ENCODE measurements at regions not wholly inside any gene's neighbourhood (a gene's known extent, or its start where the extent isn't known, plus 50 kb on each side); places are given as distances from the start of the nearest gene placed in this dataset.
"Not testable (repeated sequence)": the region's sequence is repeated elsewhere in the genome, so short reads cannot be mapped to it uniquely, and the experiment has no call there.

DNA sequence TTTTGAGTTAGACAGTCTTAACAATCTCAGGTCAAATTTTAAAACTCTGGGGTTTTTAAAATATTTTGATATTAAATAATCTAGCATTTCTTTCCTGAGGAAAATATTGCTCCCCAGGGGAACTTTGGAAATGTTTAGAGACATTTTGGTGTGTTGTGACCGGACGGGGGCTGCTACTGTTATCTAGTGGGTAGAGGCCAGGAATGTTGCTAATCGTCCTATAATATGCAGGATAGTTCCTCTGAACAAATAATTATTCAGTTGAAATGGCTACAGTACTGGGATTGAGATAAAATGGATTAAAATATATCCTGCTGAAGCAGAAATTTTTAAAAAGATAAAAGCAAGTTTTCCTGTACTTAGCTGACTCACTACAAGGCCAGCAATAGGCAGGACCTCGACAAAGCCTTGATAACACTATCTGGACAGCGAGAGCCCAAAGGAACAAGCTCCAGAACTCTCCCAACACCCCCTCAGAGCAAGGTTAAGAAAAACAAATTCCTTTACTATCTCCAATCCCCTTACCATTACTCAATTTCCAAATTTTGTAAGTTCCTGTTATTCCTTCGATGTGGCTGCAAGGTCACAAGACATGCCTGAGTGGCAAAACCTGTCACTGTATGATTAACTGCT is 1407.4 kb downstream of the SUCLG1 start:
- DNase-seq (ENCODE audit: low read depth) = no peak

DNA sequence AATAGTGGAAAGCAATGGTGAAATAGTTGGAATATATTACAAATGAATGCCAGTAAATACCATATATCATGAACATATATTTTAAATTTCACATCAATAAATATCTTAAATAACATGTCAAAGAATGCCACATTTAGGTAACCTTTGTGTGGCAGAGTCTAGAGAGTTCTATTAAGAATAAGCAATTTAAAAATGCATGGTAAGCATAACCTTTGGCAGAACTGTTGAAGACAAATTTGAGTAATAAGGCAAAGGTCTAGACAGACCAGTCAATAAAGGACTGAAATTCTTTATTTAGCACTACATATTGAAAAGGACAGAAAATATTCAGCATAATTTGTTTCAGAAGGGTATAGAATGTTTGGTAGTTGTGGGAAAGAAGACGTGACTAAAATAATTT is 1417.0 kb downstream of the SUCLG1 start:
- DNase-seq (ENCODE audit: low read depth) = no peak

DNA sequence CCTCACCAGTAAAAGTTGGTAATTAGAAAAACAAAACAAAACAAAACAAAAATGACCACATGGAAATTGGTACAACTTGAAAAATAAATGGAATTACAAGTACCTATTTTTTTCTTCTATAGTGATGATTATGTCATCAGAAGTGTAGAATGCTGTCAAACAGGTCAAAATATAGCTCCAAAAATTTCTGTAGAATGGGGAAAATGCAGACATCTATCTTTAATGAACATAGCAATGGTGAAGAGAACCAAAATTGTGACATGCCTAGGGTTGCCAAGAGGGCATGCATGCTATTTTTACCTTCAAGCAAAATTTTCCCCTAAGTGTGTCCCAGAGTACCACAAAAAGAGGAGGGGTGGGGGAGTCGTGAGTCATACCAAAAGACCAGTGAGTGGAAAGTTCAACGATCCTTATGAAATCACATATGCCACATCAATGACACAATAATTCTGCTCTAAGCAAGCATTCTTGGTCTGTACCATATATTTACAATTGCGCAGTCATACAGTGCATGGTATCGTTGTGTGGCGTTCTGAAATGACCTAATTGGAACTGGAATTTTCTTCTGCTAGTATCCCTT is 1436.4 kb downstream of the SUCLG1 start:
- no peak for DNase-seq (ENCODE audit: low read depth)

DNA sequence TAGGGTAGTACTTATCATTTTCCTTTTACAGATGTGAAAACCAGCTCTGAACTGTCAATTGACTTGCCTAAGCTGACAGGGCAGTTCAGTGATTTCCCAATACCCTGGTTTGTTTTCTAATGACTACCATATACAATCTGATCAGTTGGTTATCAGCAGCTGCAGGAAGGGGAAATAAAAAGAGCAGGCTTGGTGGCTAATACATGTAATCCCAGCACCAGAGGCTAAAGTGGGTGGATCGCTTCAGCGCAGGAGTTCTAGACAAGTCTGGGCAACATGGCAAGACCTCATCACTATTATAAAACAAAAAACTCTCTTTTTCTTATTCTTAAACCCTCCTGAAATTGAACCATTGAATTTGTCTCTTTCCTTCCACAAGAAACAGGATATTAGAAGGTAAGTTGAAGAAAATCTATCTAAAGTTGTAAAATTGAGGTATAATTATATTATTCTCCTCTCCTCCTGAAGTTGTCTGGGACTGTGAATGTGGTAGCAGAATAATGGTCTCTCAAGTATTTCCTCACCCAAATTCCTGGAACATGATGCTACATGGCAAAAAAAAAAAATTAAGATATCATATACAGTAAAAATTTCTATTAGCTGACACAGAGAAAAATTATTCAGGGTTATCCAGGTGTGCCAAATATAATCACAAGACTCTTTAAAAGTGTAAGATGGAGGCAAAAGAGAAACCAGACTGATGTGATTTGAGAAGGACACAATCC is 1441.6 kb downstream of the SUCLG1 start:
- DNase-seq (ENCODE audit: low read depth) = no peak

DNA sequence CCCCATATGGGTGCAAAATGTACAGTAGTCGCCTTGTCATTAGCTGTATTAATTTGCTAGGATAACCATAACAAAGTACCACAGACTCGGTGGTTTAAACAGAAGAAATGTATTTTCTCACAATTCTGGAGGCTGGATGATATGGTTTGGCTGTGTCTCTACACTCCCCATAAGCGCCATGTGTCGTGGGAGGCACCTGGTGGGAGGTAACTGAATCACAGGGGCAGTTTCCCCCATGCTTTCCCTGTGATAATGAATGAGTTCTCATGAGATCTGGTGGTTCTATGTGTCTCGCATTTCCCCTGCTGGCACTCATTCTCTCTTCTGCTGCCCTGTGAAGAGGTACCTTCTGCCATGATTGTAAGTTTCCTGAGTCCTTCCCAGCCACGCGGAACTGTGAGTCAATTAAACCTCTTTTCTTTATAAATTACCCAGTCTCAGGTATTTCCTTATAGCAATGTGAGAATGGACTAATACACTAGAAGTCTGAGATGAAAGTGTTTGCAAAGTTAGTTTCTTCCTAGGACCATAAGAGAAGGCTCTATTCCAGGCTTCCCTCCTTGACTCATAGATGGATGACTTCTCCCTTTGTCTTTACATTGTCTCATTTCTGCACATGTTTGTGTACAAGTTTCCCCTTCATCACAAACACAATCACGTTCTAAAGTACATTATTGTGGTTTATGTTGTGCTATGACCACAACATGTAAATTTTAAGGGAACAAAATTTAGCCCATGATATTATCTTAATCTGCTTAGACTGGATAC is 1442.6 kb downstream of the SUCLG1 start:
- DNase-seq (ENCODE audit: low read depth) = no peak

DNA sequence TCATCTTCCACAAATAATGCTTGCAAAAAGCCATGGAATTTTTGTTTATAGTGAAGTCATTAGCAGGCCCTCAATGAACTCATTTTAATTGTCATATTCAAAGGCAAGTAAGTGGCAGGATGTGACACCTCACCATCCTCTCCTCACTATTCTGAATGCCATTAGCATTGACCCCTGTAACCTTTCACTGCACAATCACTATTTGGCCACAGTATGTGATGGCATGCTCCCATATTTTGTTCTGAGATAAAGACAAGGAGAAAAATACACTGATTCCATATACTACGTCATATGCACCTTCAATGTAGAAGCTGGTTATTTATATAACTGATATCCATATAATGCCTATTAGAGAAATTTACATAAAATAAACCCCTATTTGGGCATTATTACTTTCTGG is 1443.2 kb downstream of the SUCLG1 start:
- no peak for DNase-seq (ENCODE audit: low read depth)

DNA sequence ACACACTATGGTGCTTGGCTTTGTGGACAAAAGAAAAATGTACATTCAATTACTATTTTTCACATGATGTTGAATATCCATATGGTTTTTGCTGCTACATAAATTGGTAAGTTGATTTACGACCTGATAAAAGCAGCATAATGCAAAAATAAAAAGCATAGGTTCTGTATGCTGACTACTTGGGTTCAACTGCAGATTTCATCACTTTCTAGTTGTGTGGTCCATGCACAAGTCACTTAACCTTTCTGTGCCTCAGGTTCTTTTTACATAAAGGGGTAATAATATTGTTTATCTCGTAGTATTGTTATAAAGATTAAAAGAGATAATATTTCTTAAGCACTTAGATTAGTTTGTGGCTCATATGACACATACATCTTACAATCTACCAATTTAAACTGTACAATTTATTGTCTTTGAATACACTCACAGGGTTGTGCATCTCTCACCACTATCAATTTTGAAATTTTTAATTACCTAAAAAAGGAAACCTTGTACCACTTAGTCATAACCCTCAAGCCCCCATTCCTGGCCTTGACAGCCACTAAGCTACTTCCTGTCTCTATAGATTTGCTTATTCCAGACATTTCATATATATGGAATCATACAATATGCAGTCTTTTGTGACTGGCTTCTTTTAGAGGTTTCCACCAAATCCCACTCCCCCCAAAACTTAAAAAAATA is 1443.9 kb downstream of the SUCLG1 start:
- no peak for DNase-seq (ENCODE audit: low read depth)

DNA sequence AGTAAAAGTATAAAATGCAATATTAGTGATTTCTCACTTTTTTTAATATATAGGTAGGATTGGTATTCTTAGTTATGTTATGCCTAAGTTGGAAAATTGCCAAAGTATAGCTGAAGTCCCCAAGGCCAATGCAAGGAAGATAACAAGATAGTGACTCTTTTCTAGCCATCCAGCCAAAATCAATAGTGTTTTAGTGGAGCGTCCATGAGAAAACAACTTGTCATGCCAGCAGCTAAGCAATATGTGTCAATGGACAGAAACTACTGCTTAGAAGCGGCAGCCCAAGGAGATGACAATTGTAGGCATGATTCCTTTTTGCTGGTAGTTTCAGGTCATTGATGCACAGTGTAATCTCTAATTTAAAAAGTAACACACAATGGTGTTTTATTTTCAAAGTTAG is 1444.6 kb downstream of the SUCLG1 start:
- DNase-seq (ENCODE audit: low read depth) = no peak

DNA sequence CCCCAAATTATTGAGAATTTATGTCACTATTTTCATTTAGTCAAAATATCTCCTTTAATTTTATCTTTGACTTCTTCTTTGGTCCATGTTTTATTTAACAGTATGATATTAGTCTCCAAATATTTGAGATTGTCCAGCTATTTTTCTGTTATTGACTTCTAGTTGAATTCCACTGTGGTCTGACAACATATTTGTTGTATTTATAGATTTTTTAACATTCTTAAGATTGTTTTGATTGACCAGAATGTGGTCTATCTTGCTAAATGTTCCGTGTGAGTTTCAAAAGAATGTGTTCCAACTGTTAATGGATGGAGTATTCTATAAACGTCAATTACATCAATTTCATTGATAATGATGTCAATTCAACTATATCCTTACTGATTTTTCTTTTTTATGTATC is 1452.1 kb downstream of the SUCLG1 start:
- no peak for DNase-seq (ENCODE audit: low read depth)

DNA sequence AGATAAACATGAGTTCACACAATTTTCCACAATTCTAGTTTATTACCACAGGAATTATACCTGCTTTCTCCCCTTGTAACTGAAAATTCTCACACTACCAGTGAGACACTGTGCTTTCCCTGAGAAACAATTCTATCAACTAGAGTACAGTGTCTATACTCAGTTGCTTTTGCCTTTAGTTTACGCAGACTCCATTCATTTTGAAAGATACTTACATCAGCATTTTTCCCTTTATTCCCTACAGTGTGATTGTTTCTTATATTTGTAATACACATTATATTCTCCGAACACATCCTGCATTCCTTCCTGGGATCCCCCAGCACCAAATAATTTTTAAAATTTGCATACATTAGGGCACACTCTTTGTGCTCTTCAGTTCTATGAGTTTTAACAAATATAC is 1455.5 kb downstream of the SUCLG1 start:
- DNase-seq (ENCODE audit: low read depth) = no peak

DNA sequence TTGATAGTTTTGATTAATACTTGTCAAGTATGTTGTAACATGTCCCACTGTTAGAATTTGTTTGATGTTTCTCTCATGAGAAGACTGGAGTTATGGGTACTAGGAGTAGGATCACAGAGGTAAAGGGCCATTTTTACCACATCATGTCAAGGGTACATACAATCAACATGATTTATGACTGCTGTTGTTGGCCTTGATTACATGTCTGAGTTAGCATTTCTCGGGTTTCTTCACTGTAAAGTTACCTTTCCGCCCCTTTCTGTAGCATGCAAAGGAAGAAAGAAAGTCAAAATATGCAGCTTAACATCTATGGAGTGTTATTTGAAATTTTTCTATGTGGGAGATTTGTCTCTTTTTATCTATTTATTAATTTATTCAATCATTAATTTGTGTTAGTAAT is 1456.4 kb downstream of the SUCLG1 start:
- no peak for DNase-seq (ENCODE audit: low read depth)

DNA sequence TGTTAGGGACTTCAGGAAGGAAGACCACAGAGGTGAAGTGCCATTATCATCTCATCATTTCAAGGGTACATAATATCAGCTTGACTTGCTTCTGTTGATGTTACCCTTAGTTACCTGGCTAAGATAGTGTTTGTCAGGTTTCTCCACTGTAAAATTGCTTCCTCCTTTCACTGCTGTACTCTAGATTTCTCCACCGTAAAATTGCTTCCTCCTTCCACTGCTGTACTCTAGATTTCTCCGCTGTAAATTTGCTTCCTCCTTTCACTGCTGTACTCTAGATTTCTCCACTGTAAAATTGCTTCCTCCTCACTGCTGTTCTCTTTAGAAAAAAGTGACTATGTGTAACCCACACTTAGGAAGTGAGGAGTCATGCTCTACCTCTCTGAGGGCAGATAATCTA is 1460.3 kb downstream of the SUCLG1 start:
- DNase-seq (ENCODE audit: low read depth) = no peak

DNA sequence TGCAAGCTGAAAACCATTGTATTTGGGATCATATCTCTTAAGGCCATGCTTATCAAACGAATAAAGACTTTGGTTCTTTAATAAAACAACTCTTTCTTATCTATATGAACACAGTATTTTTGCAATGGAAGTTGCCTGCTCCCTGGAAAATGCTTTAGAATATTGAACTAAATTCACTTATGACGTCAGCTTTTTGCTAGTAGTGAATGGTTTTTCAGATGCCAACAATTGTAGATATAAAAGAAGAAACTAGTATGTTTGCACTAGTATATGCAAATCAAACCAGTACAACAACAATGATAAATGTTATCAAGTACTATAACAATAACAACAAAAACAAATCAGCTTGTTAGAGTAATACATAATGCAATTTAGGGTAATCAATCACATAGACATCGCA is 1462.9 kb downstream of the SUCLG1 start:
- DNase-seq (ENCODE audit: low read depth) = no peak

DNA sequence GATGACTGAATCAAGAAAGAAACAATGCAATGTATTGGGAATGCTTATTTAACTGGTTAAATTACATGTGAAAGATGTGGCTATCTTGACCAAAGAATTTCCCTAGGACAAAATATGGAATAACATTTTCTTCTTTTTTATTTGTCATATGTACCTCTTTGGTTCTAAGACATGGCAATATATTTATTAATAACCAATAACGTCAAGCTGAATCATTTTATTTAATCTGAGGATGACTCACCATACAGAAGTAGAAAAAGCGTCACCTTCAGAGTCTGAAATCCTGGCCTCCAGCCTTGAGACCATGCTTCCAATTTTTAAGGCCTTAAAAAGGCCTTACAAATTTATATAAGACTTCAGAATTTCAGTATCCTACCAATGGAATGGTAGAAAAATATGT is 1464.9 kb downstream of the SUCLG1 start:
- no peak for DNase-seq (ENCODE audit: low read depth)

DNA sequence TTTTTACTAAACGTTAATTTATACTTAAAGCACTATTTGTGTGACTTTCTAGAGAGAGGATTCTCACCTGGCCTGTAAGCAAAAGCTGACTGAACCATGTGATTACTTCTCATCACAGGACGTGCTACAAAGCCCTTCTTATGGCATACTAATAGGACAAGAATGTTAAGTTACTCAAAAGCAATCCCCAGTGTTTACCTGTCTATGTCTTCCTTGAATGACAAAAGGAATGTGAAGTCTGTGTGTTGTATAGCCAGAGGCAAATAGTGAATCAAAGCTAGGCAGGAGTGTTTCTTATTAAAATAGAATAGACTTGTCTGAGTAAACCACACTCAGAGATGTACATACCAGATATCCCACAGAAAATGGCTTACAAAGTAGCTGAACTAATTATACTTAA is 1465.5 kb downstream of the SUCLG1 start:
- no peak for DNase-seq (ENCODE audit: low read depth)

DNA sequence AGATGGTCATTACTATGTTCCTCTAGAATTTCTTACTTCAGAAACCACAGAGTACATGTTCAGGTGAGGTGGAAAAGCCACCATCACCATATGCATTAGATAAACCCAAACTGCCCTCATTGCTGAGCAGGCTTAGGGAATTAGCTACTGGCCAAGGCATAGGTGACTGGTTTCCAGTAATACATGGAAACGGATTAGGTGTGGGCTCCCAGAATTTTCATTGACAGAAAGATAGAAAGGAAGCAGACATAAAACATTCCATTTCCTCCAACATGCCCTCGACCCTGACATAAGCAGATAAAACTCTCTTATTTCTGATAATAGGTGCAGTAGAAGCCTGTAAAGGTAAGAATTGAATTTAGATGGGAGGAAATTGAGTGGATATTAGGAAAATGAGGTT is 1466.1 kb downstream of the SUCLG1 start:
- no peak for DNase-seq (ENCODE audit: low read depth)

DNA sequence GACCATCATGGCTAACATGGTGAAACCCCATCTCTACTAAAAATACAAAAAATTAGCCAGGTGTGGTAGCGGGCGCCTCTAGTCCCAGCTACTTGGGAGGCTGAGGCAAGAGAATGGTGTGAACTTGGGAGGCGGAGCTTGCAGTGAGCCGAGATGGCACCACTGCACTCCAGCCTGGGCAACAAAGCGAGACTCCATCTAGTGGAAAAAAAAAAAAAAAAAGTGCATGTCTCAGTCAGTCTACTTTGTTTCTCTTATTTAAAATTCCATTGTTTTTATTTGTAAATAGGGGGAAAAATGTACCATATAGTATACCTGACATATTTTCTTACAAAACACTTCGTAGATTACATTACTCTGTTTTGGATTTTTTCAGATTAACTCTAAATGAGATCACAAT is 1471.4 kb downstream of the SUCLG1 start:
- not testable (repeated sequence) for DNase-seq (ENCODE audit: low read depth)

DNA sequence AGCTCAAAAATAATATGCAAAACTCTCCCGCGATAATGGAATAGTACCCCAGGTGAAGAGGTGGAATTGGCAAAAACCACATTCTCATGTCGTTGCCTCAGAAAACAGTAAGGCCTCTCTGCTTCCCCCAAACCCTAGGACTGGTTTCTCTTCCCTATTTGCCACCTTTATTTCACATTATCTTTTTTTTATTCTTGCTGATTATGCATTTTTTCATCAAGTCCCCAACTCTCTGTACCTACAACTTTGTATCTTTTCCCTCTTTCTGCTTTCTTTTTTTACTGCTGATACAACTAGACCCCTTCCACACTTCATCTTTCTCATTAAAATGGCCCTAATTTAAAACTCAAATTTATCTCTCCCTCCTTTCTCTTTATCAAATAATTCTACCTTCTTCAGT is 1472.2 kb downstream of the SUCLG1 start:
- no peak for DNase-seq (ENCODE audit: low read depth)

DNA sequence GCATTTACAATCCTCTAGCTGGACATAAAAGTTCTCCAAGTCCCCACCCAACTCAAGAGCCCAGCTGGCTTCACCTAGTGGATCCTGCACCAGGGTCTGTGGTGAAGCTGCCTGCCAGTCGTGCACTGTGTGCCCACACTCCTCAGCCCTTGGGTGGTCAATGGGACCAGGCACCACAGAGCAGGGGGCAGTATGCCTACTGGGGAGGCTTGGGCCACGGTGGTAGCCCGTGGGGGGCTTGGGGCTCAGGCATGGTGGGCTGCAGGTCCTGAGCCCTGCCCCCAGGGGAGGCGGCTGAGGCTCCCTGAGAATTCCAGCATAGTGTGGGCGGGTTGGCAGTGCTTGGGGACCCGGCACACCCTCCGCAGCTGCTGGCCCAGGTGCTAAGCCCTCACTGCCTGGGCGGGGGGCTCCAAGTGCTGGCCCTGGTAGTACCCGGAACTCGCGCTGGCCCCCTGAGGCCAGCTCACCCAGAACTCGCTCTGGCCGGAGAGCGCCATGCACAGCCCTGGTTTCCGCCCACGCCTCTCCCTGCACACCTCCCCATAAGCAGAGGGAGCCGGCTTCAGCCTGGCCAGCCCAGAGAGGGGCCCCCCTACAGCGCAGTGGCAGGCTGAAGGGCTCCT is 1473.4 kb downstream of the SUCLG1 start:
- no peak for DNase-seq (ENCODE audit: low read depth)

DNA sequence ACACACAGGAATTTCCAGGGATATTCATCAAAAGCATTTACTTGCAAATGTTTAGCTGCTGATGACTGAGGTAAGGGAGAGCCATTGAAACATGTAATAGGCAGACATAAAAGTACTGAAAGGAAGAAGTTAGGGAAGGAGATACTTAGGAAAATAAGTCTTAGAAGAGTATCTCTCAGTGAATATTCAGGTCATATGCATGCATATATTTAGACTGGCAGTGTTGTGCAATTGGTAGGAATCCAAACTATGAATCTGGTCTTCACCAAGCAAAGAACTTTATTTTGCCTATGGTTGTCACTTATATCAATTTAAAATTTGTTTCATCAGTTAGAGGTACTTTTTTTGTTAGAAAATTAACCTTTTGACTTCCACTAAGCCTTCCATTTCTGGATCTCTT is 1490.7 kb downstream of the SUCLG1 start:
- no peak for DNase-seq (ENCODE audit: low read depth)

DNA sequence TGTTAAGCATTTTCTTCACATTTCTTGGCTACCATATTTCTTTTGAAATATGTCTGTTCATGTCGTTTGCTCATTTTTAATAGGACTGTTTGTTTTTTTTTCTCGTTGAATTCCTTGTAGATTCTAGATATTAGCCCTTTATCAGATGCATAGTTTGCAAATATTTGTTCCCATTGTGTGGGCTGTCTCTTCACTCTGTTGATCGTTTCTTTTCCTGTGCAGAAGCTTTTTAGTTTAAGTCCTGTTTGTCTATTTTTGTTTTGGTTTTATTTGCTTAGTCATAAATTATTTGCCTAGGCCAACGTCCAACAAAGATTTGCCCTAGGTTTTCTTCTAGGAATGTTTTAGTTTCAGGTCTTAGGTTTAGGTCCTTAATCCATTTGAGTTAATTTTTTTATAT is 1494.7 kb downstream of the SUCLG1 start:
- DNase-seq (ENCODE audit: low read depth) = no peak

DNA sequence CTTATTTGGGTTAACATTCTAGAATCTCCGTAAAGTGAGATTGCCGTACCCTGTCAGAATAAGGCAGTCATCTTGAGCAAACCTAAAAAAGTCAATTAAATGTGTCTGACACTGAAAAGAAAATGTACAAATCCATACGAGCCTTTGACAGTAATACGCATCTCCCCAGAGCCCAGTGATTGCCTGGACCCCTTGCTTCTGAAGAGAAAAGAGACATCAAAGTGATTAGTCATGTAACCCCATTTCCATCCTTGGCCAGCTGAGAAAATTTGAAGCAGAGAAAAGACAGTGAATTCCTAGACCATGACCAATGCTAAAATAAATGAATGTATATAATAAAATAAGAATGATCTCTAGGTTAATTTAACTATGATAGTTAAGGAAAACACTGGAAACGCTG is 1499.4 kb downstream of the SUCLG1 start:
- no peak for DNase-seq (ENCODE audit: low read depth)

Data from activated T-cell treated with anti-CD3 and anti-CD28 coated beads for 1 hour (primary cell).